ENCODE measurements at regions not wholly inside any gene's neighbourhood (a gene's known extent, or its start where the extent isn't known, plus 50 kb on each side); places are given as distances from the start of the nearest gene placed in this dataset.

GRCh38 chr4:3683744-3684421 lies 82.3 kb upstream of the ADRA2C start:
- intact Hi-C loops (cut with DNase I; ENCODE audit: low total_unique reads) (no loop called here), in situ Hi-C loops (cut with MboI; ENCODE audit: low sequenced_read_pairs in 4 of 4) (no loop called here)
- H3K27ac ChIP-seq: no peak overlapping the region
- no peak for ATAC-seq
- no peak for TF ChIP-seq POLR2A (IDR thresholded peaks at IDR 0.05)
- no peak for TF ChIP-seq CTCF (IDR thresholded peaks at IDR 0.05 in 4 of 5, conservative IDR thresholded peaks at IDR 0.05 in 1 of 5)
- no peak overlapping the region for H3K4me3 ChIP-seq
- DNase-seq: peak in 1 of 2 donors; percentile 1
- no peaks in the 10 kb centered on the region for H3K36me3 ChIP-seq
- no peaks in the 10 kb centered on the region for H3K9me3 ChIP-seq
- H3K4me1 ChIP-seq: no peaks in the 10 kb centered on the region
- peaks cover 0 to 12% (median 3%) of the 10 kb centered on the region in 3 donors for H3K27me3 ChIP-seq

GRCh38 chr4:3683077-3683743 lies 83.0 kb upstream of the ADRA2C start:
- no peak overlapping the region for H3K27ac ChIP-seq
- intact Hi-C loops (cut with DNase I; ENCODE audit: low total_unique reads) (no loop called here), in situ Hi-C loops (cut with MboI; ENCODE audit: low sequenced_read_pairs in 4 of 4) (no loop called here)
- TF ChIP-seq POLR2A (IDR thresholded peaks at IDR 0.05) (no peak), CTCF (IDR thresholded peaks at IDR 0.05 in 4 of 5, conservative IDR thresholded peaks at IDR 0.05 in 1 of 5) (no peak)
- ATAC-seq: no peak
- peak in 1 of 2 donors; percentile 3 for DNase-seq
- no peaks in the 10 kb centered on the region for H3K36me3 ChIP-seq
- H3K4me1 ChIP-seq: no peaks in the 10 kb centered on the region
- peaks cover 0 to 10% (median 3%) of the 10 kb centered on the region in 3 donors for H3K27me3 ChIP-seq
- H3K4me3 ChIP-seq: no peak overlapping the region
- no peaks in the 10 kb centered on the region for H3K9me3 ChIP-seq

GRCh38 chr4:3682236-3683076 lies 83.7 kb upstream of the ADRA2C start:
- Histone ChIP-seq H3K27ac (no peak overlapping the region), H3K9me3 (no peaks in the 10 kb centered on the region), H3K36me3 (no peaks in the 10 kb centered on the region), H3K27me3 (peaks cover 0 to 11% (median 6%) of the 10 kb centered on the region in 3 donors), H3K4me1 (no peaks in the 10 kb centered on the region), H3K4me3 (no peak overlapping the region)
- DNase-seq: peak in 1 of 2 donors; percentile 6
- in situ Hi-C loops (cut with MboI; ENCODE audit: low sequenced_read_pairs in 4 of 4) (no loop called here), intact Hi-C loops (cut with DNase I; ENCODE audit: low total_unique reads) (no loop called here)
- ATAC-seq: no peak
- no peak for TF ChIP-seq POLR2A (IDR thresholded peaks at IDR 0.05)
- no peak for TF ChIP-seq CTCF (IDR thresholded peaks at IDR 0.05 in 4 of 5, conservative IDR thresholded peaks at IDR 0.05 in 1 of 5)

GRCh38 chr4:3681191-3681590 lies 85.0 kb upstream of the ADRA2C start:
- Histone ChIP-seq H3K4me1 (no peaks in the 10 kb centered on the region), H3K27me3 (peaks cover 0 to 21% (median 16%) of the 10 kb centered on the region in 3 donors), H3K4me3 (no peak overlapping the region), H3K36me3 (no peaks in the 10 kb centered on the region), H3K27ac (no peak overlapping the region), H3K9me3 (no peaks in the 10 kb centered on the region)
- TF ChIP-seq POLR2A (IDR thresholded peaks at IDR 0.05) (no peak), CTCF (IDR thresholded peaks at IDR 0.05 in 4 of 5, conservative IDR thresholded peaks at IDR 0.05 in 1 of 5) (no peak)
- ATAC-seq (no peak), DNase-seq (no peak)
- intact Hi-C loops (cut with DNase I; ENCODE audit: low total_unique reads) (no loop called here), in situ Hi-C loops (cut with MboI; ENCODE audit: low sequenced_read_pairs in 4 of 4) (no loop called here)

Measured in gastrocnemius medialis (tissue), 4 donors.